Parathyroid adenoma (tissue), 2 donors: ENCODE measurements at regions not wholly inside any gene's neighbourhood (a gene's known extent, or its start where the extent isn't known, plus 50 kb on each side); places are given as distances from the start of the nearest gene placed in this dataset.

ENCODE experiments used
- H2AFZ ChIP-seq: fragments of 300-600 bp; sonication (generic); one replicate; pipeline ENCODE4 v1.7.0; 2017; ENCODE audit warnings: antibody characterized with exemption, mild to moderate bottlenecking
- H3K27ac ChIP-seq: fragments of 300-600 bp; sonication (generic); one replicate; pipeline ENCODE4 v1.7.0; 2017
- H3K27me3 ChIP-seq: fragments of 300-600 bp; sonication (generic); one replicate; pipeline ENCODE4 v1.7.0; 2017; ENCODE audit warnings: low read length; ENCODE audit not compliant: control insufficient read depth, insufficient read depth
- H3K36me3 ChIP-seq: fragments of 300-600 bp; sonication (generic); one replicate; pipeline ENCODE4 v1.7.0; 2017; ENCODE audit warnings: low read length; ENCODE audit not compliant: control insufficient read depth, insufficient read depth
- H3K4me1 ChIP-seq: fragments of 300-600 bp; sonication (generic); one replicate; pipeline ENCODE4 v1.7.0; 2017; ENCODE audit warnings: control low read depth
- H3K4me2 ChIP-seq: fragments of 300-600 bp; sonication (generic); one replicate; pipeline ENCODE4 v1.7.0; 2017; ENCODE audit warnings: low read length
- H3K4me3 ChIP-seq: fragments of 300-600 bp; sonication (generic); one replicate; pipeline ENCODE4 v1.7.0; 2017; ENCODE audit warnings: low read depth, low read length
- H3K79me2 ChIP-seq: fragments of 300-600 bp; sonication (generic); one replicate; pipeline ENCODE4 v1.7.0; 2017; ENCODE audit warnings: control low read depth
- H3K9ac ChIP-seq: fragments of 300-600 bp; sonication (generic); one replicate; pipeline ENCODE4 v1.7.0; 2017; ENCODE audit warnings: mild to moderate bottlenecking
- H3K9me3 ChIP-seq: fragments of 300-600 bp; sonication (generic); one replicate; pipeline ENCODE4 v1.7.0; 2017; ENCODE audit warnings: low read length; ENCODE audit not compliant: control insufficient read depth
- TF ChIP-seq, protein P1 (sequence below): fragments of 300-600 bp; sonication (generic); IDR thresholded peaks from one replicate; pipeline ENCODE4 v1.7.0; 2017; ENCODE audit warnings: antibody characterized with exemption, mild to moderate bottlenecking
- donor health status: primary hyperparathyroidism.

DNA sequence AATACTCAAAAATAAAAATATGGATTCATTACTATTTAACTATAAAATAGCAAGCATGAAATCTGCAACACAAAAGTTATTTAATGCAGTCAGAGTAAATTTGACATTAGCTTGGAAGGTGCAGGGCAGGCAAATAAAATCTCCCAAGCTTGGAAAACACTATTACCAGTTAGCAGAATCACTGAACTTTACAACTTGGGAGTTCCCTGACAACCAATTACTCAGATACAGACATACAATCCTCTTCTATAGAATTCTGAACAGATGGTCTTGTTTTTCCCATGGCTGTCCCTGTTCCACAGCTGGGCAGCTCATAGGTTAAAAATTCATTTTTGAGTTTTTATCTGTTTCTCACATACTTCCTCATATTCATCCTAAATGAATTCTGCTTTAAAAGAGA, 1002.6 kb downstream of the SORCS3 start:
- no peak overlapping the region for H3K9ac ChIP-seq
- no peaks in the 10 kb centered on the region for H3K27me3 ChIP-seq
- no peak overlapping the region for H3K27ac ChIP-seq
- H3K4me2 ChIP-seq = no peak overlapping the region
- H3K4me1 ChIP-seq = no peaks in the 10 kb centered on the region
- H3K9me3 ChIP-seq = no peaks in the 10 kb centered on the region
- no peak overlapping the region for H3K4me3 ChIP-seq
- no peaks in the 10 kb centered on the region for H3K79me2 ChIP-seq
- H2AFZ ChIP-seq = no peak overlapping the region
- TF ChIP-seq, protein P1, sequence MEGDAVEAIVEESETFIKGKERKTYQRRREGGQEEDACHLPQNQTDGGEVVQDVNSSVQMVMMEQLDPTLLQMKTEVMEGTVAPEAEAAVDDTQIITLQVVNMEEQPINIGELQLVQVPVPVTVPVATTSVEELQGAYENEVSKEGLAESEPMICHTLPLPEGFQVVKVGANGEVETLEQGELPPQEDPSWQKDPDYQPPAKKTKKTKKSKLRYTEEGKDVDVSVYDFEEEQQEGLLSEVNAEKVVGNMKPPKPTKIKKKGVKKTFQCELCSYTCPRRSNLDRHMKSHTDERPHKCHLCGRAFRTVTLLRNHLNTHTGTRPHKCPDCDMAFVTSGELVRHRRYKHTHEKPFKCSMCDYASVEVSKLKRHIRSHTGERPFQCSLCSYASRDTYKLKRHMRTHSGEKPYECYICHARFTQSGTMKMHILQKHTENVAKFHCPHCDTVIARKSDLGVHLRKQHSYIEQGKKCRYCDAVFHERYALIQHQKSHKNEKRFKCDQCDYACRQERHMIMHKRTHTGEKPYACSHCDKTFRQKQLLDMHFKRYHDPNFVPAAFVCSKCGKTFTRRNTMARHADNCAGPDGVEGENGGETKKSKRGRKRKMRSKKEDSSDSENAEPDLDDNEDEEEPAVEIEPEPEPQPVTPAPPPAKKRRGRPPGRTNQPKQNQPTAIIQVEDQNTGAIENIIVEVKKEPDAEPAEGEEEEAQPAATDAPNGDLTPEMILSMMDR = no peak
- H3K36me3 ChIP-seq = no peaks in the 10 kb centered on the region

DNA sequence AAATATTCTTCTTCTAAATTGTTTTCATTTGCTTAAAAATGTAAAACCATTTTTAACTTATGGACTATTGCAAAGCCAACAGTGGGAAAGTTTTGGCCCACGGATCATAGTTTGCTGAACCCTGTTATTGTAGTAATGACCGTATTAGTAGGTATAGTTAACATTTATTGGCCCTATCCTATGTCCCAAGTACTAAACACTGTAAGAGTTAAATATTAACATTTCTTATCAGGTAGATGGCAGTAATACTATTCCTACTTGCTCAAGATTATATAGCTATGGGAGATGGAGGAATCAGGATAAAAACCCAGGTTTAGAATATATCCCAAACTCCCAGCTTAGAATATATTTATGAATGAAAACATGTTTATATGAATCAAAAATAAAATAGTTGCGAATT, 993.2 kb downstream of the SORCS3 start:
- no peak overlapping the region for H3K9ac ChIP-seq
- H3K79me2 ChIP-seq = no peaks in the 10 kb centered on the region
- no peaks in the 10 kb centered on the region for H3K9me3 ChIP-seq
- H3K4me3 ChIP-seq = no peak overlapping the region
- TF ChIP-seq, protein P1 = no peak
- H2AFZ ChIP-seq = no peak overlapping the region
- no peaks in the 10 kb centered on the region for H3K4me1 ChIP-seq
- no peaks in the 10 kb centered on the region for H3K27me3 ChIP-seq
- no peak overlapping the region for H3K4me2 ChIP-seq
- H3K27ac ChIP-seq = no peak overlapping the region
- no peaks in the 10 kb centered on the region for H3K36me3 ChIP-seq

DNA sequence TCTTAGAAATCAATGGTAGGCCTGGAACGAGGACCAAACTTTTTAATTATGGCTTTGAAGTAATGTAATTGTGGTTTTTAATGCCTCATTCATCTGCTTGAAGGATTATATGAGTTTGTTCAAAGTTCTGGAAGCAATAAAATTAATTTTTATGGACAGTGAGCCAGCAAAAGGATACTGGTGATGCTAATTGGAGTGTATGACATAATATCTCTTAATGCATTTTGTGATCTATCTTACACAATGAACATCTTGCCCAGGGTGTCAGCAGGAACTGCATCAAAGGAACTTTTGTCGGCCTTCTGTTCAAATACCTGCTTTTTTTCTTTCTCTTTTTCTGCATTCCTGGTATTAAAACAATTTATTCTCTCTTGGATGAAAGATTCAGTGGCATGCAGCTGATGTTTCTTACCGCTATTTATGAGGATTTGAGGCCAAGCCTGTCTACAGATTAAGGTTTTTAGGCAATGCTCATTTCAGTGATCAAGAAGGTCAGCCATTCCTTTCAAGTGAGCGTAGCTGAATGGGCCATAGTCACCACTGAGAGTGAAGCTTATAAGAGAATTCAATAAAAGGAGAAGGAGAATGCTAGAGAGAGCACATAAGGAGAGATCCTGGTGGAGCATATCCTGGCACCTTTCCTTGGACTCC, 974.8 kb downstream of the SORCS3 start:
- H3K4me1 ChIP-seq = no peaks in the 10 kb centered on the region
- no peak overlapping the region for H3K9ac ChIP-seq
- H3K27ac ChIP-seq = no peak overlapping the region
- H3K4me3 ChIP-seq = no peak overlapping the region
- no peak overlapping the region for H2AFZ ChIP-seq
- no peaks in the 10 kb centered on the region for H3K9me3 ChIP-seq
- H3K79me2 ChIP-seq = no peaks in the 10 kb centered on the region
- H3K4me2 ChIP-seq = no peak overlapping the region
- H3K36me3 ChIP-seq = no peaks in the 10 kb centered on the region
- TF ChIP-seq, protein P1 = no peak
- no peaks in the 10 kb centered on the region for H3K27me3 ChIP-seq

DNA sequence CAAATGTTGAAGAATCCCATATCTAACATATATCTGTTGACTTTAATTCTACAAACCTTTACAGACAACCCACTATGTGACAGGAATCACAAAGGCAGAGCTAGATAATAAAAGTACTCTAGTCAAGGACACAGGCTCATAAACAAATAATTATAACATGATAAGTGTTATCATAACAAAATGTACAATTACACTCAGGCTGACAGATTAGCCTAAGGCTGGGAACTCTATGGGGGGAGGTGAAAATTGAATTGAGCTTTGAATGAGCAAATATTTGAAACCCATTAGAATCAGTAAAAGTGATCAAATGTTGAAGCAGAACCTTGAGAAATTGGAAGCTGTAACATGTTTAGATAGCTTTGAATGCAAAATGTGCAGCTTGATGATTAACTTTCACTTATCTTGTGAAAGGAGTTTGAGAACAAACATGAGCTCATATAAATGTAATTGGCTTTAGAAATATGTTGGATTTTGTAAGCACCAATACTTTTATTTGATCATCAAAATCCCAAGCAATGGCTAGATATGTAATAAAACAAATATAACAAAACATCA, 970.2 kb downstream of the SORCS3 start:
- Histone ChIP-seq H3K4me2 (no peak overlapping the region), H3K4me3 (no peak overlapping the region), H3K27ac (no peak overlapping the region), H2AFZ (no peak overlapping the region), H3K79me2 (no peaks in the 10 kb centered on the region), H3K27me3 (no peaks in the 10 kb centered on the region), H3K9ac (no peak overlapping the region), H3K9me3 (no peaks in the 10 kb centered on the region), H3K4me1 (no peaks in the 10 kb centered on the region), H3K36me3 (no peaks in the 10 kb centered on the region)
- TF ChIP-seq, protein P1 = no peak

DNA sequence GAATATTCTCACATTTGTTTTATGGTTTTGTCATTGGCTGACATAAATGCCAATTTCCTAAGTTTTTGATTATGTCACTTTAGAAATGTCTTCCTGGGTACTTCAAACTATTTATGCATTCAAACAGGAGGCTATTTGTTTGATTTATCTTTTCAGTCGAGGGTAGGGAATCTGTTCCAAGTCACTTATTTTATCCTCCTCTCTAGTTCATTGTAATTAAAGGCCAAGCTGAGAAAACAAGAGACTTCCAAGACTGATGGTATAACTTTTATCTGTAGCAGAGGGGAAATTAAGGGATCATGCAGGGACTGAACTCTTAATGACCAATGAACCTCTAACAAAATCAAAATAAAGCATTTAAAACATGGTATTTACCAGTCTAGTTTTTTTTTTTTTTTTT, 968.4 kb downstream of the SORCS3 start:
- Histone ChIP-seq H3K27ac (no peak overlapping the region), H3K27me3 (no peaks in the 10 kb centered on the region), H3K4me2 (no peak overlapping the region), H3K9ac (no peak overlapping the region), H3K4me1 (no peaks in the 10 kb centered on the region), H3K9me3 (no peaks in the 10 kb centered on the region), H3K79me2 (no peaks in the 10 kb centered on the region), H3K4me3 (no peak overlapping the region), H2AFZ (no peak overlapping the region), H3K36me3 (no peaks in the 10 kb centered on the region)
- TF ChIP-seq, protein P1 = no peak
